Liver (tissue), 8 donors: ENCODE measurements at regions not wholly inside any gene's neighbourhood (a gene's known extent, or its start where the extent isn't known, plus 50 kb on each side); places are given as distances from the start of the nearest gene placed in this dataset.

ENCODE experiments used
- DNase-seq: peaks from one replicate; pipeline ENCODE4 v3.0.0-alpha.2; 2017; ENCODE audit warnings: low spot score
- H3K27ac ChIP-seq, 2 donors: one replicate each; pipeline ENCODE4 v1.7.0; 2013; ENCODE audit warnings: inconsistent platforms in 2 of 2, low read length in 2 of 2, control low read depth in 1 of 2, low read depth in 1 of 2, mild to moderate bottlenecking in 1 of 2
- H3K27me3 ChIP-seq, 4 donors: one replicate each; pipeline versions ENCODE4 v1.6.1 to v1.7.0; 2013; ENCODE audit warnings: low read length in 3 of 4, inconsistent platforms in 1 of 4, mild to moderate bottlenecking in 1 of 4, moderate library complexity in 1 of 4; ENCODE audit not compliant: control insufficient read depth in 4 of 4, insufficient read depth in 4 of 4
- H3K36me3 ChIP-seq, 4 donors: one replicate each; pipeline versions ENCODE4 v1.6.1 to v1.7.0; 2013; ENCODE audit warnings: low read length in 3 of 4, mild to moderate bottlenecking in 3 of 4, low read depth in 1 of 4, moderate library complexity in 1 of 4; ENCODE audit not compliant: control insufficient read depth in 4 of 4, insufficient read depth in 3 of 4
- H3K4me1 ChIP-seq, 4 donors: one replicate each; pipeline versions ENCODE4 v1.6.1 to v1.7.0; 2013; ENCODE audit warnings: low read length in 3 of 4, mild to moderate bottlenecking in 3 of 4, moderate library complexity in 1 of 4; ENCODE audit not compliant: control insufficient read depth in 4 of 4, insufficient read depth in 4 of 4
- H3K4me3 ChIP-seq, 3 donors: one replicate each; pipeline versions ENCODE4 v1.6.1 to v1.7.0; 2013; ENCODE audit warnings: low read length in 3 of 3, control low read depth in 1 of 3, low read depth in 1 of 3, mild to moderate bottlenecking in 1 of 3
- H3K9ac ChIP-seq, 2 donors: one replicate each; pipeline ENCODE4 v1.7.0; 2013; ENCODE audit warnings: low read length in 2 of 2, mild to moderate bottlenecking in 2 of 2, moderate library complexity in 2 of 2, control low read depth in 1 of 2, low read depth in 1 of 2
- H3K9me3 ChIP-seq, 4 donors: one replicate each; pipeline versions ENCODE4 v1.6.1 to v1.7.0; 2013; ENCODE audit warnings: low read length in 3 of 4; ENCODE audit not compliant: control insufficient read depth in 4 of 4
- CTCF ChIP-seq: fragments of 150-350 bp; IDR thresholded peaks from 2 replicates; pipeline ENCODE4 v1.5.1; 2017; ENCODE audit warnings: improper control_type of control experiment, low read depth, low read length; ENCODE audit not compliant: missing input control
- EGR1 ChIP-seq, 2 donors: IDR thresholded peaks; 2 replicates each; pipeline ENCODE4 v1.6.1; 2016 to 2018; ENCODE audit warnings: antibody characterized with exemption in 2 of 2, low read depth in 2 of 2
- FOXA1 ChIP-seq: IDR thresholded peaks from 2 replicates; pipeline ENCODE4 v1.6.1; 2016; ENCODE audit warnings: antibody characterized with exemption
- FOXA2 ChIP-seq: IDR thresholded peaks from 2 replicates; pipeline ENCODE4 v1.6.1; 2016; ENCODE audit warnings: antibody characterized with exemption
- GABPA ChIP-seq, 2 donors: IDR thresholded peaks in 1 of 2; conservative IDR thresholded peaks in 1 of 2; 2 replicates each; pipeline ENCODE4 v1.6.1; 2016; ENCODE audit warnings: antibody characterized with exemption in 2 of 2, mild to moderate bottlenecking in 1 of 2, moderate library complexity in 1 of 2
- HNF4A ChIP-seq, 2 donors: conservative IDR thresholded peaks; 2 replicates each; pipeline ENCODE4 v1.6.1; 2016; ENCODE audit warnings: antibody characterized with exemption in 2 of 2, mild to moderate bottlenecking in 2 of 2
- HNF4G ChIP-seq: IDR thresholded peaks from 2 replicates; pipeline ENCODE4 v1.6.1; 2016; ENCODE audit warnings: antibody characterized with exemption
- JUND ChIP-seq, 2 donors: IDR thresholded peaks; 2 replicates each; pipeline ENCODE4 v1.6.1; 2016; ENCODE audit warnings: antibody characterized with exemption in 2 of 2
- NR2F2 ChIP-seq: IDR thresholded peaks from 2 replicates; pipeline ENCODE4 v1.6.1; 2016; ENCODE audit warnings: antibody characterized with exemption
- RAD21 ChIP-seq, 2 donors: IDR thresholded peaks; 2 replicates each; pipeline ENCODE4 v1.6.1; 2016; ENCODE audit warnings: antibody characterized with exemption in 2 of 2, mild to moderate bottlenecking in 2 of 2
- RXRA ChIP-seq, 2 donors: IDR thresholded peaks; 2 replicates each; pipeline ENCODE4 v1.6.1; 2017 to 2018; ENCODE audit warnings: antibody characterized with exemption in 2 of 2, mild to moderate bottlenecking in 1 of 2
- SP1 ChIP-seq: IDR thresholded peaks from 2 replicates; pipeline ENCODE4 v1.6.1; 2018; ENCODE audit warnings: antibody characterized with exemption, mild to moderate bottlenecking
- TAF1 ChIP-seq: conservative IDR thresholded peaks from 2 replicates; pipeline ENCODE4 v1.6.1; 2016; ENCODE audit warnings: antibody characterized with exemption, mild to moderate bottlenecking
- YY1 ChIP-seq: IDR thresholded peaks from 2 replicates; pipeline ENCODE4 v1.6.1; 2016; ENCODE audit warnings: antibody characterized with exemption, mild to moderate bottlenecking
- WGBS: extraction: QIAGEN DNeasy Blood & Tissue Kit; methylation state at CpG from one replicate; pipeline ENCODE4 v1.1.7; 2013; 5-methylcytosine and 5-hydroxymethylcytosine counted together
- TF ChIP-seq, protein P1 (sequence below): IDR thresholded peaks from 2 replicates; pipeline ENCODE4 v1.6.1; 2016; ENCODE audit warnings: antibody characterized with exemption, mild to moderate bottlenecking
- TF ChIP-seq, protein P2 (sequence below): IDR thresholded peaks from 2 replicates; pipeline ENCODE4 v1.6.1; 2016; ENCODE audit warnings: antibody characterized with exemption
- TF ChIP-seq, protein P3 (sequence below): IDR thresholded peaks from 2 replicates; pipeline ENCODE4 v1.6.1; 2016; ENCODE audit warnings: antibody characterized with exemption
- donor health status: healthy.
- donor health status: healthy.
- donor health status: healthy.
- donor health status: healthy.
- donor health status: healthy.

DNA sequence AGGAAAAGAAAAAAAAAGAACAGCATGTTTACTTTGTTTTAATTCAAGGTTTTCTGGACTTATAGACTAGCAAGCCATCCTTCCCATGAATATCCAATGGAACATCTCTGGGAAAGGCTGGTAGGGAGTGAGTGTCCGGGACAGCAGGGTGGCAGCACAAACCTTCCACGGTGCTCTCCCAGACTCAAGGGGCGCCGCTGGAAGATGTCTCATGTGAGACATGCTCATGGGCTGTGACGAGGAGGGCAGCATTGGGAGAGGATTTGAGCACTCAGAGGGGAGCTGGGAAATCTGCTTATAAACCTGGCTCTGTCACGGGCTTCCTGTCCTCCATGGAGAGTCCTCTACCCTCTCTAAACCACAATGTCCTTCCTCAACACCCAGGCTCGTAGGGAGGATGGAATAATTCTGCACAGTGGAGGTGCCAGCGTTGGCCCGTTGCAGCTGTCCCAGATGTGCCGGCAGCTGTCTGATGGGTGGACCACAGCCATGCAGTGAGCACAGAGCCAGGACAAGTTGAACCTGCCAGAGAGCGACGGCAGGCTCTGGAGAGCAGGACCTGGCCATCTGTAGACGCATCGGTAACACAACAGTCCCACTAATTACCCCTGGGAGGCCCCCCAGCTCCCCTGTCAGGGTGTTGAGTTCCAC lies 100.1 kb upstream of the IGSF21 start:
- H3K27me3 ChIP-seq = peaks cover 0 to 3% (median under 1%) of the 10 kb centered on the region in 4 donors
- no peak overlapping the region for H3K27ac ChIP-seq
- TF ChIP-seq HNF4A (conservative IDR thresholded peaks at IDR 0.05) (no peak), JUND (IDR thresholded peaks at IDR 0.05) (no peak), RXRA (IDR thresholded peaks at IDR 0.05) (no peak), NR2F2 (no peak), EGR1 (IDR thresholded peaks at IDR 0.05; ENCODE audit: low read depth in 2 of 2) (no peak), FOXA2 (no peak), YY1 (no peak), FOXA1 (no peak), GABPA (IDR thresholded peaks at IDR 0.05 in 1 of 2, conservative IDR thresholded peaks at IDR 0.05 in 1 of 2) (no peak), TAF1 (no peak), CTCF (no peak), HNF4G (no peak), SP1 (no peak), RAD21 (IDR thresholded peaks at IDR 0.05) (no peak)
- TF ChIP-seq, protein P1, sequence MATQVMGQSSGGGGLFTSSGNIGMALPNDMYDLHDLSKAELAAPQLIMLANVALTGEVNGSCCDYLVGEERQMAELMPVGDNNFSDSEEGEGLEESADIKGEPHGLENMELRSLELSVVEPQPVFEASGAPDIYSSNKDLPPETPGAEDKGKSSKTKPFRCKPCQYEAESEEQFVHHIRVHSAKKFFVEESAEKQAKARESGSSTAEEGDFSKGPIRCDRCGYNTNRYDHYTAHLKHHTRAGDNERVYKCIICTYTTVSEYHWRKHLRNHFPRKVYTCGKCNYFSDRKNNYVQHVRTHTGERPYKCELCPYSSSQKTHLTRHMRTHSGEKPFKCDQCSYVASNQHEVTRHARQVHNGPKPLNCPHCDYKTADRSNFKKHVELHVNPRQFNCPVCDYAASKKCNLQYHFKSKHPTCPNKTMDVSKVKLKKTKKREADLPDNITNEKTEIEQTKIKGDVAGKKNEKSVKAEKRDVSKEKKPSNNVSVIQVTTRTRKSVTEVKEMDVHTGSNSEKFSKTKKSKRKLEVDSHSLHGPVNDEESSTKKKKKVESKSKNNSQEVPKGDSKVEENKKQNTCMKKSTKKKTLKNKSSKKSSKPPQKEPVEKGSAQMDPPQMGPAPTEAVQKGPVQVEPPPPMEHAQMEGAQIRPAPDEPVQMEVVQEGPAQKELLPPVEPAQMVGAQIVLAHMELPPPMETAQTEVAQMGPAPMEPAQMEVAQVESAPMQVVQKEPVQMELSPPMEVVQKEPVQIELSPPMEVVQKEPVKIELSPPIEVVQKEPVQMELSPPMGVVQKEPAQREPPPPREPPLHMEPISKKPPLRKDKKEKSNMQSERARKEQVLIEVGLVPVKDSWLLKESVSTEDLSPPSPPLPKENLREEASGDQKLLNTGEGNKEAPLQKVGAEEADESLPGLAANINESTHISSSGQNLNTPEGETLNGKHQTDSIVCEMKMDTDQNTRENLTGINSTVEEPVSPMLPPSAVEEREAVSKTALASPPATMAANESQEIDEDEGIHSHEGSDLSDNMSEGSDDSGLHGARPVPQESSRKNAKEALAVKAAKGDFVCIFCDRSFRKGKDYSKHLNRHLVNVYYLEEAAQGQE = no peak
- TF ChIP-seq, protein P2, sequence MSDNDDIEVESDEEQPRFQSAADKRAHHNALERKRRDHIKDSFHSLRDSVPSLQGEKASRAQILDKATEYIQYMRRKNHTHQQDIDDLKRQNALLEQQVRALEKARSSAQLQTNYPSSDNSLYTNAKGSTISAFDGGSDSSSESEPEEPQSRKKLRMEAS = no peak
- TF ChIP-seq, protein P3, sequence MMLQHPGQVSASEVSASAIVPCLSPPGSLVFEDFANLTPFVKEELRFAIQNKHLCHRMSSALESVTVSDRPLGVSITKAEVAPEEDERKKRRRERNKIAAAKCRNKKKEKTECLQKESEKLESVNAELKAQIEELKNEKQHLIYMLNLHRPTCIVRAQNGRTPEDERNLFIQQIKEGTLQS = no peak
- H3K4me3 ChIP-seq = no peak overlapping the region
- no peaks in the 10 kb centered on the region for H3K4me1 ChIP-seq
- H3K9me3 ChIP-seq = no peaks in the 10 kb centered on the region
- DNase-seq = no peak
- H3K36me3 ChIP-seq = no peaks in the 10 kb centered on the region
- WGBS = 64% methylated on average over 14 of the region's 14 CpGs
- no peak overlapping the region for H3K9ac ChIP-seq

- no peak overlapping the region for H3K9ac ChIP-seq
- TF ChIP-seq, protein P2 = no peak
- no peak for TF ChIP-seq TAF1
- no peak for TF ChIP-seq EGR1 (IDR thresholded peaks at IDR 0.05; ENCODE audit: low read depth in 2 of 2)
- no peak for TF ChIP-seq YY1
- no peak for TF ChIP-seq HNF4G
- WGBS = 81% methylated on average over 1 of the region's 1 CpG
- no peak overlapping the region for H3K4me3 ChIP-seq
- no peak overlapping the region for H3K27ac ChIP-seq
- no peaks in the 10 kb centered on the region for H3K36me3 ChIP-seq
- H3K4me1 ChIP-seq = no peaks in the 10 kb centered on the region
- H3K27me3 ChIP-seq = peaks cover 0 to 3% (median under 1%) of the 10 kb centered on the region in 4 donors
- DNase-seq = no peak
- no peaks in the 10 kb centered on the region for H3K9me3 ChIP-seq
Measured at GRCh38 chr1:18008081-18008480, 99.5 kb upstream of the IGSF21 start.
